H9 (cell line): ENCODE measurements at regions not wholly inside any gene's neighbourhood (a gene's known extent, or its start where the extent isn't known, plus 50 kb on each side); places are given as distances from the start of the nearest gene placed in this dataset.

ENCODE experiments used
- DNase-seq: peaks from one replicate; pipeline ENCODE4 v3.0.0-alpha.2; 2017
- H2AFZ ChIP-seq: one replicate; pipeline ENCODE4 v1.6.1; 2013; ENCODE audit warnings: mild to moderate bottlenecking, low read length, control low read depth, moderate library complexity
- H2AK5ac ChIP-seq: 2 replicates; pipeline ENCODE4 v1.6.1; 2013; ENCODE audit warnings: low read length, control low read depth, mixed read lengths; ENCODE audit not compliant: insufficient read length
- H2BK120ac ChIP-seq: one replicate; pipeline ENCODE4 v1.6.1; 2013; ENCODE audit warnings: low read depth, mild to moderate bottlenecking, low read length, control low read depth, inconsistent platforms; ENCODE audit not compliant: poor library complexity, severe bottlenecking
- H2BK12ac ChIP-seq: 2 replicates; pipeline ENCODE4 v1.6.1; 2013; ENCODE audit warnings: low read length, control low read depth, mixed read lengths, low read depth; ENCODE audit not compliant: insufficient read length
- H2BK15ac ChIP-seq: 2 replicates; pipeline ENCODE4 v1.6.1; 2013; ENCODE audit warnings: low read depth, low read length, control low read depth
- H2BK20ac ChIP-seq: one replicate; pipeline ENCODE4 v1.6.1; 2013; ENCODE audit warnings: low read depth, mild to moderate bottlenecking, low read length, control low read depth, inconsistent platforms; ENCODE audit not compliant: poor library complexity, severe bottlenecking
- H2BK5ac ChIP-seq: 2 replicates; pipeline ENCODE4 v1.6.1; 2013; ENCODE audit warnings: low read length, control low read depth, mixed read lengths; ENCODE audit not compliant: insufficient read length
- H3K14ac ChIP-seq: 2 replicates; pipeline ENCODE4 v1.6.1; 2013; ENCODE audit warnings: low read length, control low read depth; ENCODE audit not compliant: insufficient read depth
- H3K18ac ChIP-seq: 2 replicates; pipeline ENCODE4 v1.6.1; 2013; ENCODE audit warnings: low read depth, mild to moderate bottlenecking, mixed read lengths, low read length, control low read depth; ENCODE audit not compliant: insufficient read length
- H3K23ac ChIP-seq: 2 replicates; pipeline ENCODE4 v1.6.1; 2013; ENCODE audit warnings: low read length, control low read depth, mixed read lengths, low read depth; ENCODE audit not compliant: insufficient read length
- H3K23me2 ChIP-seq: 2 replicates; pipeline ENCODE4 v1.6.1; 2013; ENCODE audit warnings: low read depth, mild to moderate bottlenecking, mixed read lengths, low read length, control low read depth; ENCODE audit not compliant: insufficient read length, poor library complexity, severe bottlenecking
- H3K27ac ChIP-seq: 2 replicates; pipeline ENCODE4 v1.5.1; 2013; ENCODE audit warnings: low read length, control low read depth, mixed read lengths, low read depth; ENCODE audit not compliant: insufficient read length
- H3K27me3 ChIP-seq: 2 replicates; pipeline ENCODE4 v1.6.1; 2013; ENCODE audit warnings: low read length, control low read depth, inconsistent platforms; ENCODE audit not compliant: insufficient read depth
- H3K4ac ChIP-seq: 2 replicates; pipeline ENCODE4 v1.6.1; 2013; ENCODE audit warnings: low read depth, mild to moderate bottlenecking, control low read depth, inconsistent platforms, low read length, moderate library complexity
- H3K4me1 ChIP-seq: 2 replicates; pipeline ENCODE4 v1.6.1; 2013; ENCODE audit warnings: low read length, control low read depth, inconsistent platforms; ENCODE audit not compliant: insufficient read depth
- H3K4me2 ChIP-seq: 2 replicates; pipeline ENCODE4 v1.6.1; 2013; ENCODE audit warnings: low read length, control low read depth, mixed read lengths; ENCODE audit not compliant: insufficient read length, insufficient read depth
- H3K56ac ChIP-seq: 2 replicates; pipeline ENCODE4 v1.6.1; 2013; ENCODE audit warnings: low read depth, mild to moderate bottlenecking, mixed read lengths, low read length, control low read depth; ENCODE audit not compliant: insufficient read length
- H3K79me1 ChIP-seq: 2 replicates; pipeline ENCODE4 v1.6.1; 2013; ENCODE audit warnings: low read depth, mild to moderate bottlenecking, moderate library complexity, low read length, control low read depth, inconsistent platforms; ENCODE audit not compliant: insufficient read depth, poor library complexity, severe bottlenecking
- H3K79me2 ChIP-seq: 2 replicates; pipeline ENCODE4 v1.6.1; 2013; ENCODE audit warnings: low read length, control low read depth, inconsistent platforms; ENCODE audit not compliant: insufficient read depth
- H3K9ac ChIP-seq: 2 replicates; pipeline ENCODE4 v1.6.1; 2013; ENCODE audit warnings: low read length, control low read depth, mixed read lengths; ENCODE audit not compliant: insufficient read length; ENCODE audit errors: extremely low read depth
- H3K9me3 ChIP-seq: one replicate; pipeline ENCODE4 v1.6.1; 2013; ENCODE audit warnings: low read depth, low read length, inconsistent platforms; ENCODE audit not compliant: control insufficient read depth
- H3T11ph ChIP-seq: one replicate; pipeline ENCODE4 v1.6.1; 2013; ENCODE audit warnings: mild to moderate bottlenecking, low read length, control low read depth, inconsistent platforms
- H4K20me1 ChIP-seq: one replicate; pipeline ENCODE4 v1.6.1; 2013; ENCODE audit not compliant: control insufficient read depth, insufficient read length, insufficient read depth
- H4K5ac ChIP-seq: 2 replicates; pipeline ENCODE4 v1.6.1; 2013; ENCODE audit warnings: low read depth, mild to moderate bottlenecking, mixed read lengths, low read length, control low read depth; ENCODE audit not compliant: insufficient read length
- H4K8ac ChIP-seq: replicated peaks from 2 replicates; pipeline ENCODE4 v1.6.1; 2013; ENCODE audit warnings: low read length, control low read depth, mixed read lengths, low read depth; ENCODE audit not compliant: insufficient read length
- H4K91ac ChIP-seq: 2 replicates; pipeline ENCODE4 v1.6.1; 2013; ENCODE audit warnings: low read depth, mild to moderate bottlenecking, moderate library complexity, mixed read lengths, low read length, control low read depth; ENCODE audit not compliant: insufficient read length
- H3K27ac Mint-ChIP-seq, 3 experiments: 2 replicates in 2 of 3; 3 replicates in 1 of 3; pipeline ENCODE4 v1.8.0; 2020 to 2021; ENCODE audit warnings: mixed read lengths in 3 of 3, mild to moderate bottlenecking in 1 of 3, moderate library complexity in 1 of 3
- H3K27me3 Mint-ChIP-seq: 2 replicates; pipeline ENCODE4 v1.8.0; 2021; ENCODE audit warnings: low read depth, mild to moderate bottlenecking, moderate library complexity, mixed read lengths
- H3K36me3 Mint-ChIP-seq, 3 experiments: 2 replicates in 2 of 3; 3 replicates in 1 of 3; pipeline ENCODE4 v1.8.0; 2020 to 2021; ENCODE audit warnings: low read depth in 3 of 3, mixed read lengths in 3 of 3; ENCODE audit not compliant: insufficient read depth in 1 of 3
- H3K4me1 Mint-ChIP-seq, 2 experiments: 2 replicates each; pipeline ENCODE4 v1.8.0; 2020; ENCODE audit warnings: mixed read lengths in 2 of 2
- H3K4me3 Mint-ChIP-seq, 2 experiments: 2 replicates in 1 of 2; 3 replicates in 1 of 2; pipeline ENCODE4 v1.8.0; 2020 to 2021; ENCODE audit warnings: mild to moderate bottlenecking in 2 of 2, mixed read lengths in 2 of 2, moderate library complexity in 1 of 2
- H3K9me3 Mint-ChIP-seq, 2 experiments: 2 replicates in 1 of 2; 3 replicates in 1 of 2; pipeline ENCODE4 v1.8.0; 2020; ENCODE audit warnings: mild to moderate bottlenecking in 2 of 2, mixed read lengths in 2 of 2, moderate library complexity in 1 of 2
- WGBS: extraction: QIAGEN DNeasy Blood & Tissue Kit; methylation state at CpG from one replicate; pipeline ENCODE4 v1.1.7; 2013; ENCODE audit warnings: missing lambda C conversion rate, low lambda C conversion rate, mixed read lengths; ENCODE audit not compliant: insufficient read length; ENCODE audit errors: extremely low coverage; 5-methylcytosine and 5-hydroxymethylcytosine counted together
- TF ChIP-seq, protein P1 (sequence below): fragments of 200-600 bp; sonication (generic); conservative IDR thresholded peaks from 3 replicates; pipeline ENCODE4 v1.8.0; 2021; ENCODE audit warnings: antibody characterized with exemption, mild to moderate bottlenecking

GRCh38 chr2:67540962-67541361 lies 143.8 kb downstream of the ETAA1 start:
- Histone ChIP-seq H2AFZ (no peak overlapping the region), H2BK120ac (no peak overlapping the region), H3K23ac (no peak overlapping the region), H4K8ac (no peak overlapping the region), H2BK20ac (no peak overlapping the region), H3K4me1 (no peaks in the 10 kb centered on the region), H2BK12ac (no peak overlapping the region), H3K4me2 (no peak overlapping the region), H3K56ac (no peak overlapping the region), H3K4ac (no peak overlapping the region), H3K23me2 (no peaks in the 10 kb centered on the region), H4K5ac (no peak overlapping the region), H3K27ac (no peak overlapping the region), H3K9me3 (no peaks in the 10 kb centered on the region), H3K79me2 (no peaks in the 10 kb centered on the region), H4K20me1 (no peaks in the 10 kb centered on the region), H4K91ac (no peak overlapping the region), H2AK5ac (no peak overlapping the region), H3K27me3 (no peaks in the 10 kb centered on the region), H3K79me1 (no peaks in the 10 kb centered on the region), H3T11ph (no peak overlapping the region), H3K18ac (no peak overlapping the region), H3K14ac (no peak overlapping the region), H2BK15ac (no peak overlapping the region), H2BK5ac (no peak overlapping the region), H3K9ac (no peak overlapping the region)
- no peak overlapping the region for H3K27ac Mint-ChIP-seq
- H3K9me3 Mint-ChIP-seq, result peaks cover 29 to 40% of the 10 kb centered on the region in 2 experiments
- TF ChIP-seq, protein P1, sequence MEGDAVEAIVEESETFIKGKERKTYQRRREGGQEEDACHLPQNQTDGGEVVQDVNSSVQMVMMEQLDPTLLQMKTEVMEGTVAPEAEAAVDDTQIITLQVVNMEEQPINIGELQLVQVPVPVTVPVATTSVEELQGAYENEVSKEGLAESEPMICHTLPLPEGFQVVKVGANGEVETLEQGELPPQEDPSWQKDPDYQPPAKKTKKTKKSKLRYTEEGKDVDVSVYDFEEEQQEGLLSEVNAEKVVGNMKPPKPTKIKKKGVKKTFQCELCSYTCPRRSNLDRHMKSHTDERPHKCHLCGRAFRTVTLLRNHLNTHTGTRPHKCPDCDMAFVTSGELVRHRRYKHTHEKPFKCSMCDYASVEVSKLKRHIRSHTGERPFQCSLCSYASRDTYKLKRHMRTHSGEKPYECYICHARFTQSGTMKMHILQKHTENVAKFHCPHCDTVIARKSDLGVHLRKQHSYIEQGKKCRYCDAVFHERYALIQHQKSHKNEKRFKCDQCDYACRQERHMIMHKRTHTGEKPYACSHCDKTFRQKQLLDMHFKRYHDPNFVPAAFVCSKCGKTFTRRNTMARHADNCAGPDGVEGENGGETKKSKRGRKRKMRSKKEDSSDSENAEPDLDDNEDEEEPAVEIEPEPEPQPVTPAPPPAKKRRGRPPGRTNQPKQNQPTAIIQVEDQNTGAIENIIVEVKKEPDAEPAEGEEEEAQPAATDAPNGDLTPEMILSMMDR, result no peak
- H3K36me3 Mint-ChIP-seq, result peaks cover 0 to 9% (median 2%) of the 10 kb centered on the region in 3 experiments; a peak in 3 of 7 replicates
- no peaks in the 10 kb centered on the region; the same call in 1 of the 2 replicates for H3K27me3 Mint-ChIP-seq
- H3K4me3 Mint-ChIP-seq, result no peak overlapping the region
- WGBS, result no CpG with 5 or more reads among the region's 1 CpG
- H3K4me1 Mint-ChIP-seq, result no peaks in the 10 kb centered on the region
- no peak for DNase-seq
